ENCODE measurements at regions not wholly inside any gene's neighbourhood (a gene's known extent, or its start where the extent isn't known, plus 50 kb on each side); places are given as distances from the start of the nearest gene placed in this dataset.
"Not testable (repeated sequence)": the region's sequence is repeated elsewhere in the genome, so short reads cannot be mapped to it uniquely, and the experiment has no call there.

- DNase-seq, result no peak
These were observed 167.4 kb upstream of the RREB1 start for GRCh38 chr6:6940031-6941025.

- DNase-seq, result no peak
These were observed 166.6 kb upstream of the RREB1 start for GRCh38 chr6:6941201-6941600.

- DNase-seq, result no peak
These were observed 165.7 kb upstream of the RREB1 start for GRCh38 chr6:6942091-6942490.

GRCh38 chr6:6942831-6943230 lies 164.9 kb upstream of the RREB1 start:
- DNase-seq, result peak; percentile 23 to 31

- DNase-seq, result no peak
These were observed 164.3 kb upstream of the RREB1 start for GRCh38 chr6:6943421-6943820.

- DNase-seq, result peak; percentile 27 to 42
These were observed 161.3 kb upstream of the RREB1 start for GRCh38 chr6:6946206-6947155.

- no peak for DNase-seq
These were observed 157.2 kb upstream of the RREB1 start for GRCh38 chr6:6950373-6951145.

GRCh38 chr6:6951355-6951754 lies 156.4 kb upstream of the RREB1 start:
- no peak for DNase-seq

- DNase-seq, result no peak
These were observed 155.3 kb upstream of the RREB1 start for GRCh38 chr6:6952484-6952883.

- not testable (repeated sequence) for DNase-seq
These were observed 154.8 kb upstream of the RREB1 start for GRCh38 chr6:6952927-6953326.

- DNase-seq, result no peak
These were observed 147.1 kb upstream of the RREB1 start for GRCh38 chr6:6960571-6961251.

- no peak for DNase-seq
These were observed 145.7 kb upstream of the RREB1 start for GRCh38 chr6:6962086-6962485.

- no peak for DNase-seq
These were observed 145.1 kb upstream of the RREB1 start for GRCh38 chr6:6962699-6963098.

- not testable (repeated sequence) for DNase-seq
These were observed 144.4 kb upstream of the RREB1 start for GRCh38 chr6:6963390-6963789.

- DNase-seq, result no peak
These were observed 143.1 kb upstream of the RREB1 start for GRCh38 chr6:6964675-6965074.

GRCh38 chr6:6966127-6966526 lies 141.6 kb upstream of the RREB1 start:
- no peak for DNase-seq

GRCh38 chr6:6966569-6966968 lies 141.2 kb upstream of the RREB1 start:
- no peak for DNase-seq

- DNase-seq, result no peak
These were observed 139.4 kb upstream of the RREB1 start for GRCh38 chr6:6968357-6968730.

GRCh38 chr6:6968731-6969552 lies 138.8 kb upstream of the RREB1 start:
- no peak for DNase-seq

GRCh38 chr6:6969761-6970223 lies 138.0 kb upstream of the RREB1 start:
- DNase-seq, result peak; percentile 23 to 33
